Activated CD4-positive, alpha-beta T cell treated with anti-CD3 and anti-CD28 coated beads for 24 hours (primary cell): ENCODE measurements at regions not wholly inside any gene's neighbourhood (a gene's known extent, or its start where the extent isn't known, plus 50 kb on each side); places are given as distances from the start of the nearest gene placed in this dataset.

Experiments
- DNase-seq, 2 donors: peaks; one replicate each; pipeline ENCODE4 v3.0.0-alpha.2; 2020; ENCODE audit warnings: low read depth in 2 of 2

DNA sequence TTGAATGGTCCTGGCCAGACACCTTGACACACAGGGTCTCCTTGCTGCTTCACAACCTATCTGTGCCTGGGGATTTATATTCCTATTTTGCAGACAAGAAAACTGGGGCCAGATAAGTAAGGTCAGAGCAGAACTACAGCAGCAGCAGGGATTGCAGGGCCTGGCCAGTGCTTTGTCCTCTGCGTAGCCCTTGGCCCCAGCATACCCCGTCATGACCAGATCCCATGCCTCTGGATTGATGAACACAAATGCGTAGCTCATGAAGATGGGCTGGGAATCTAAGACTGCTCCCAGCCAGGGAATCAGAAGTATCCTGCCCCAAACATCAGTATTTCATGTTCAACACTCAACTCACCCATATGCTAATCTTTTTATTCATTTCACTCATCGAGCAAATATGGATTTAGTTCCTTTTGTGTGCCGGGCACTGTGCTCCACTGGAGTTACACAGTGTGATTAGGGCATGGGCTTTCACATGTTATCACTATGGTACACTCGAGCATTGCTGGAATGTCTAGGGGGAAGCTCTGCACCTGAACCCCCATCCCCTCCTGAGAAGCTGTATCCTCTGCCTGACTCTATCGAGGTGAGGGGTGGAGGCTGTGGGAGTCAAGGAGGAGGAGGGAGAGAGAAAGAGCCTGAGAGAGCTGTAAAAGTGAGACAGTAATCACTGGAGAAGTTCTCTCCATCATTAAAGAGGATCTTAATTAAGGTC lies 143.3 kb downstream of the CYP26B1 start:
- no peak for DNase-seq

- no peak for DNase-seq
Measured at GRCh38 chr2:72003796-72004195, 143.9 kb downstream of the CYP26B1 start.

- DNase-seq: no peak
Measured at GRCh38 chr2:72003124-72003523, 144.5 kb downstream of the CYP26B1 start.

- no peak for DNase-seq
Measured at GRCh38 chr2:72001937-72002690, 145.5 kb downstream of the CYP26B1 start.

DNA sequence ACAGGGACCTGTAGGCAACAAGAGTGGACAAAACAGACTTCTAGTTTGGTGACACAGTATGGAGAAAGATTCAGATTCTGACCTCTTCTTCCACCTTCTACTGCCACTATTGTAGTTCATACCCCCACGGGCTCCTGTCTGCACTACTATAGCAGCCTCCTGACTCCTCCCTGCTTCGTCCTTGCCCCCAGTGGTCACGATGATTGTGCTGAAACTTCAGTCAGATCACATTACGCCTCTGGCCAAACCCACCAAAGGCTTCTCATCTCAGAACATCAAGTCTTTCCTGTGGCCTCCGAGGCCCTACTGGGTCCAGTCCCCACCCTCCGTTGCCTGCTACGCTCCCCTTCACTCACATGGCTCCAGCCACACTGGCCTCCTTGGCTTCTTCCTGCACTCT lies 147.6 kb downstream of the CYP26B1 start:
- DNase-seq: no peak

- no peak for DNase-seq
Measured at GRCh38 chr2:71999580-71999979, 148.1 kb downstream of the CYP26B1 start.

DNA sequence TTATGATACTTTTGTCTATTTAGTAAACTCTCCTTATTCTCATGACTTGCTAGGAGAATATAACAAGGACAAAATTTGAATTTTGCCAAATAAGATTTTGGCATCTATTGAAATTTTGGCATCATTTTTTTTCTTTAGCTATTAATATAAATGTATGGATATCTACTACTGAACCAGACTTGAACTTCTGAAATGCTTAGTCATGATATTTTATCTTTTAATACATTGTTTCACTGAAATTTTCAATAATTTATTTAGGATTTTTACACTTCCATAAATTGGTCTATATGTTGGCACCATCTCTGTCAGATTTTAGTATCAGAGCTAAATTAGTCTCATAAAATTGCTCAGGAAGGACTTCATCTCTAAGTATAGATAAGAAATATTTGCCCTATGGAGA lies 149.8 kb downstream of the CYP26B1 start:
- DNase-seq: no peak

DNA sequence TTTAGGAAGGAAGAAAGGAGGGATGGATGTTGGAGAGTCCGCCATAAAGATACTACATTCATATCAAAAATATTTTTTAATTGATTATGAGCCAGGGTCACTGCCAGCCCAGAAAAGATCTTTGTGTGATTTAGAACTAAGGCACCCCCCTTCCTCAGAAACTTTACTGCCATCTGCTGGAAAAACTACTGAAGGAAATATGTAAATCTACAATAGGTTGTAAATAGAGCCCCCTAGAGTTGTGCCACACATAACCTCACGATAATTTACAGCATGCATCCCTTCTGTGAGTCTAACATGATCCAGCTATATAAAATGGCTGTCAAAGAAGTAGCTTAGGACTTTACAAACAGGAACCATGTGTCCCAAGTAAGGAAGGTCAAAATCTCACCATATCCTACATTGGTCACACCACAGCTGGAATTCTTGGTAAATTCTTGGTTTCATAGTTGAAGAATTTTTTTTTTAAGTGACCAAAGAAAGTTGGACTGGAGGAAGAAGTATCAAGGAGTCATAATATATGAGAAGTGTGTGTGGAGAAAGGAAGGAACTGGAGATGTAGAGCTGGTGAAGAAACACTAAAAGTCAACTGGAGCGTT lies 152.5 kb downstream of the CYP26B1 start:
- no peak for DNase-seq

DNA sequence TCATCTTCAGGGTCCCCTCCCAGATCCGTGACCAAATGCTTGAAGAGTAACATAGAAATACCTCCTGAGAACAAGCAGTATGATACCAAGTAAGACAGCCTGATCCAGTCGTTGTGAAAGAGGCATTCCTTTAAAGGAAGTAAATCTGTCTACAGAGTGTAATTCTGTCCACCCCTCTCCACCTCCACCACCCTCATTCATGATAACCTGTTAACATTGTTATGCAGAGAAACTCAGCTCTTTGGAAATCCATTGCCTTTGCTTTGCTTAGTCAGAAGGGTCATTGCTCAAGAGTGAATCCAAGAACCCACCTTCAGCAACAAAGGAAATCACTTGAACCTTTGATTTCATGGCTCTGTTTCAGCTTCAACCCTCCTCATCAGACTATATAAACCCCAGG lies 155.6 kb downstream of the CYP26B1 start:
- no peak for DNase-seq

DNA sequence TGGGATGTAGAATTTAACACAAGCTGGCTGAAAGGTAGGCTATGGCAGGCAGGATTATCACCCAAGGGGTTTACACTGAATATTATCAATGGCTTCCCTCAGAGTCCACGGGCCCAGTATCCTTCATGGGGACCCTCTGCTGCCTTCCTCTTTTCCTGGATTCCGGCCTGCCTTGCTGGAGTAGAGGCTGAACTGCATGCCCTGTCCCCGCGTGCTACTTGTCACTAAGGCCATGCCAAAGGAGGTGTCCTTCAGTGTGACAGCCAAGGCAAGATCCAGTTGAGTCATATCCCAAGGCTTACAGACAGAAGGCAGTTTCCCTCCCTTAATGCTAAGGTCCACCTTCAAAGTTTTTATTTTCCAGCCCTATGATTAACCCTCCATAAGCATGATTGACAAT lies 156.3 kb downstream of the CYP26B1 start:
- no peak for DNase-seq

DNA sequence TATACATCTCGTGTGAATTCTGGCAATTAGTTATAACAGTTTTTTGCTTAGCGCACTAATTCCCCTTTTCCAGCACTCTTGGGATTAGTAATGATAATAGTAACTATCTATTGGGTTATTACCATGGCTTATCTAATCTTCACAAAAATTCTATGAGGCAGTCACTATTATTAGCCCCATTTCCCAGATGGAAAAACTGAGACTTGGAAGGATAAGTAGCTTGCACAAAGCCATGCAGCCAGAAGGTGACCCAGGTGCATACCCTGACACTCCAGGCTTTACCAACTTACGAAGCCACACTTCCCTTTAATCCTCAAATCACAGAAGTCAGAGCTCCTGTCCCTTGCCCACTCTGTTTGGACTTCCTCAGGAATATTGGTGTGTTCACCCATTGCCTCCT lies 156.8 kb downstream of the CYP26B1 start:
- DNase-seq: no peak

GRCh38 chr2:71990122-71990521 lies 157.5 kb downstream of the CYP26B1 start:
- DNase-seq: no peak

DNA sequence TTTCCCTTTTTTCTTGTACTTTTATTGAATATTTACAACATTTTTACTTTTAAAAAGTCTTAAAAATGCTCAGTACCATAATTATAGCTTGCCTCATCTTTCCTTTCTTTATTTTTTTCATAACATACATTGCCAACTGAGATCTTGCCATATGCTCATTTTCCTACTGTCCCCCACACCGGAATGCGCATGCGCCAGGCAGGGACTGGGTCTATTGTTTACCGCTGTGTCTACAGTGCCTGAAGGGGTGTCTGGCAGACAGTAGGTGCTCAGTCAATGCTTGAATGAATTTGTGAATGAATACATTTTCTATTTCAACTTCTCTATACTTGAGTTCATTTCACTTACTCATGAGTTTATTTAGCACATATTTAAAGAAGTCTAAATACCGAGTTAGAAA lies 158.0 kb downstream of the CYP26B1 start:
- DNase-seq: no peak

GRCh38 chr2:71988170-71988569 lies 159.5 kb downstream of the CYP26B1 start:
- DNase-seq: no peak

DNA sequence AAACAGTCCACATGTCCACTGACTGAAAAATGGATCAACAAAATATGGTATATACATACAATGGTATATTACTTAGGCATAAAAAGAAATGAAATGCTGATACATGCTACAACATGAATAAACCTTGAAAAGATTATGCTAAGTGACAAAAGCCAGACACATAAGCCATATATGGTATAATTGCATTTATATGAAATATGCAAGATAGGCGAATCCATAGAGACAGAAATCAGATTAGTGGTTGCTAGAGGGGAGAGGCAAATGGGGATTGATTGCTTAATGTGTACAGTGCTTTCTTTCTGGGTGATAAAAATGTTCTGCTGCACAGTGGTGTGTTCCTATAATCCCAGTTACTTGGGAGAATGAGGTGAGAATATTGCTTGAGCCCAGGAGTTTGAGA lies 171.0 kb downstream of the CYP26B1 start:
- no peak for DNase-seq

- DNase-seq: no peak
Measured at GRCh38 chr2:71974846-71975245, 172.8 kb downstream of the CYP26B1 start.

GRCh38 chr2:71971493-71971892 lies 176.2 kb downstream of the CYP26B1 start:
- DNase-seq: no peak

- no peak for DNase-seq
Measured at GRCh38 chr2:71965530-71965929, 182.1 kb downstream of the CYP26B1 start.

DNA sequence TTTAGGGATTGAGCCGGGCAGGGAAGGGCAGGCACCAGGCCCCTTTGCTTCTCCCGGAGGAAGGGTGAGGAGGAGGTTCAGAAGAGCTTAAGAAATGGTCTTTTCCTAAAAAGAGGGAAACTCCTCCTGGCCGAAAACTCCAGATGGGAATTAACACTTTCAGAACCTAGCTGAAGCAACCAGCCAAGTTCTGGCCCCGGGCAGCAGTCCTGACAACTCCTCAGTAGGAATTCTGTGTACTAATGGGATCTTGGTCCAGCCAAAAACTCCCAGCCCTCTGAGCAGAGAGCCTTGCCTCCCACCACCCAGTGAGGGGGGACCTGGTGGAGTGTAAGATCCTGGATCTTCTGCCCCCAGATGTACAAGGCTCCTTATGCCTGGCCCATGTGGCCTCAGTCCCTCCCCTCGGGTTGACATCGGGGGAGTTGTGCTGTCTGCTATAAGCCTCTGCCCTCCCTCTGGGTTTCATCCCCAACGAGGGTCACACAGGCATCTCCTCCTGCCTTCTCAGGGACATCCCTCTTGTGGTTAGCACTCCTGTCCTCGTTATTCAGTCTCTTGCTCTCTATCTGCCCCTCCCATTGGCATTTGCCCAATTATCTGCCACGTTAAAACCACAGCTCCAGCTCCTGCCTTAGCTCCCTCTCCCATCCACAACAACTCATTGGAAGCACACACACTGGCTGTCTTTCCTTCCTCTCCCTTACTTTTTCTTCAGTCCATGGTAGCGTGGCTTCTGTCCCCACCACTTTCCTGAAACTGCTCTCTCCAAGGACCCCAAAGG lies 184.6 kb downstream of the CYP26B1 start:
- DNase-seq: no peak

DNA sequence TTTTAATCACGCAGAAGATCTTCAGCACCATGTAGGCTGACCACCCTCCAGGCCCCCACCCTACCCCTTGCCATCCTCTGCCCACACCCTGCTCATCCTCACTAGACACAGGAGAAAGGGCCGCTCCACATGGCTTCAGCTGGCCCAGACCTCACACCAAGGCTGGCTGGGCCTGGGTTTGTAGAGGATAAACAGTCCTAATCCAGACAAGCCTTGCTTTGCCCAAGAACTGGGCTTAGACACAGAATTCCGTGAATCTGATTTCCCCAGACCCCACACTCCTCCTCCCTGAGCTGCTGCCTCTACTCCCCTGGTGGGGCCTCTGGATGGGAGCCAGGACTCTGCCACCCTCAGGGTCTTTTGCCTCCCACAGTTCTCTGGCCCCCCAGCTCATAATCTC lies 185.3 kb downstream of the CYP26B1 start:
- DNase-seq: no peak

DNA sequence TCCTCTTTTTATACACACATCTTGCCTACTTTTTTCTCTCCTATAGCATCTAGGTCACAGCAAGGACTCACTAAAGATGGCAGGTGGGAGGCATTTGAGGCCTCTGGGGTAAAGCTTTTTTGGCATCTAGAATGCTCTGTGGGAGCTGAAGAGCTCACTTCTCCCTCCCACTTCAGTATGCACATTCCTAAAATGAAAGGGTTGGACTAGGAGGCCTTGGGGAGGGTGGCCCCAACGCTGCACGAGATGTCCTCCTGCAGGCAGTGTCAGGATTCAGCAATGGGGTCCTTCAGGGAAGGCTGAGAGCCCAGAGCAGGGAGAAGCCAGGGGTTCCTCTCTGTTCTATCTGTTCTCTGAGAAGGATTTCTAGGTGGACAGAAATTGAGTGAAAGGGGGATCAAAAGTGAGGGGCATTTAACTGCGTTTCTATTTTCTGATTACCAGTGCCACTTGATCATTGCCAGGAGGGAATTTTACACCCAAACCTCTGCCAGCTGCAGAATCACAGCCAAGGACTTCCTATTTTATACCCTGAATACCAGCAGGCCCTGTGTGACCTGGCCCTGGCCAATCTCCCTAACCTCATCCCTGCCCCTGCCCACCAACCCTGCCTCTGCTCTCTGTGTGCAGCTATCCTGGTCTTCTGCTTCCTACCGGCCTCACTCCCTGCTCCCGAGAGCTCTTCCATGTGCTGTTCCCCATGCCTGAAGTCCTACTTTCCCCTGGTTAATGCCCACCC lies 186.2 kb downstream of the CYP26B1 start:
- DNase-seq: no peak

GRCh38 chr2:71959494-71959893 lies 188.2 kb downstream of the CYP26B1 start:
- no peak for DNase-seq
